Smooth muscle cell (in vitro differentiated cells): ENCODE measurements at regions not wholly inside any gene's neighbourhood (a gene's known extent, or its start where the extent isn't known, plus 50 kb on each side); places are given as distances from the start of the nearest gene placed in this dataset.

ENCODE experiments used
- DNase-seq: peaks from one replicate; lab custom pipeline; 2025; ENCODE audit not compliant: unreplicated experiment; lab: John Stamatoyannopoulos, UW
- H2AFZ ChIP-seq: fragments of 200-600 bp; sonication (generic); 2 replicates; pipeline ENCODE4 v1.6.0; 2016; ENCODE audit warnings: antibody characterized with exemption, low read depth, mild to moderate bottlenecking
- H3F3A ChIP-seq: fragments of 200-600 bp; sonication (generic); 2 replicates; pipeline ENCODE4 v1.6.0; 2017; ENCODE audit warnings: antibody characterized with exemption, low read depth
- H3K27ac ChIP-seq: fragments of 200-600 bp; sonication (generic); 2 replicates; pipeline ENCODE4 v1.5.1; 2016; ENCODE audit warnings: low read depth, mild to moderate bottlenecking
- H3K27me3 ChIP-seq: fragments of 200-600 bp; sonication (generic); 2 replicates; pipeline ENCODE4 v1.6.1; 2016; ENCODE audit warnings: low read depth, mild to moderate bottlenecking
- H3K36me3 ChIP-seq: fragments of 200-600 bp; sonication (generic); 2 replicates; pipeline ENCODE4 v1.5.1; 2016; ENCODE audit warnings: low read depth
- H3K4me1 ChIP-seq: fragments of 200-600 bp; sonication (generic); 2 replicates; pipeline ENCODE4 v1.5.1; 2016; ENCODE audit warnings: low read depth
- H3K4me2 ChIP-seq: fragments of 200-600 bp; sonication (generic); 2 replicates; pipeline ENCODE4 v1.6.0; 2016; ENCODE audit warnings: mild to moderate bottlenecking
- H3K4me3 ChIP-seq: fragments of 200-600 bp; sonication (generic); 2 replicates; pipeline ENCODE4 v1.5.1; 2016; ENCODE audit warnings: mild to moderate bottlenecking
- H3K79me2 ChIP-seq: fragments of 200-600 bp; sonication (generic); 2 replicates; pipeline ENCODE4 v1.6.0; 2016; ENCODE audit warnings: low read depth, mild to moderate bottlenecking
- H3K9ac ChIP-seq: fragments of 200-600 bp; sonication (generic); 2 replicates; pipeline ENCODE4 v1.6.0; 2016; ENCODE audit warnings: low read depth
- H3K9me3 ChIP-seq: fragments of 200-600 bp; sonication (generic); replicated peaks from 2 replicates; pipeline ENCODE4 v1.5.1; 2016; ENCODE audit warnings: low read depth
- H4K20me1 ChIP-seq: fragments of 200-600 bp; sonication (generic); 2 replicates; pipeline ENCODE4 v1.6.0; 2016; ENCODE audit warnings: low read depth
- WGBS: methylation state at CpG from one replicate; pipeline ENCODE4 v1.1.7; 2016; ENCODE audit warnings: low lambda C conversion rate; 5-methylcytosine and 5-hydroxymethylcytosine counted together
- TF ChIP-seq, protein P1 (sequence below): fragments of 200-600 bp; sonication (generic); IDR thresholded peaks from 2 replicates; pipeline ENCODE4 v1.5.1; 2017; ENCODE audit warnings: borderline replicate concordance, mild to moderate bottlenecking, antibody characterized with exemption; ENCODE audit not compliant: insufficient read depth, poor library complexity, severe bottlenecking

DNA sequence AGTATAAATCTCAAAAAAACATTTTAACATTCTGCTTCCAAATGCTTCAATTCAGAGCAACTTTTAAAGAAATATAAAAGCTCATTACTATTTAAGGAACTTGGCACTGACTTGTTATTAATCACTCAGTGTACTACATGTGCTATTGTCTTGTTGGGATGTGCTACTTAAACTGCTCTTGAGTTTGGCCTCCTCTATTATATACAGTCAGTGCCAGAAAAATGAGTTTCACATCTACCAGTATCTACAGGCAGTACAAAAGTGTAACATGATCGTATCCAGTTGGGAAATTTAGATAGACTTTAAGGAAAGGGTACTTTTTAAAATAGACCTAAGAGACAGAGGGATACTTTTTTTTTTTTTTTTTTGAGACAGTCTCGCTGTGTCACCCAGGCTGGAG lies 627.3 kb upstream of the SLC35B3 start:
- WGBS = 94% methylated on average over 2 of the region's 2 CpGs
- Histone ChIP-seq H3F3A (no peaks in the 10 kb centered on the region), H3K4me1 (no peaks in the 10 kb centered on the region), H3K9me3 (no peaks in the 10 kb centered on the region), H2AFZ (no peak overlapping the region), H3K4me2 (no peak overlapping the region), H3K27ac (no peak overlapping the region), H3K27me3 (no peaks in the 10 kb centered on the region), H4K20me1 (no peaks in the 10 kb centered on the region), H3K36me3 (no peaks in the 10 kb centered on the region), H3K9ac (no peak overlapping the region), H3K4me3 (no peak overlapping the region), H3K79me2 (no peaks in the 10 kb centered on the region)
- no peak for DNase-seq
- TF ChIP-seq, protein P1, sequence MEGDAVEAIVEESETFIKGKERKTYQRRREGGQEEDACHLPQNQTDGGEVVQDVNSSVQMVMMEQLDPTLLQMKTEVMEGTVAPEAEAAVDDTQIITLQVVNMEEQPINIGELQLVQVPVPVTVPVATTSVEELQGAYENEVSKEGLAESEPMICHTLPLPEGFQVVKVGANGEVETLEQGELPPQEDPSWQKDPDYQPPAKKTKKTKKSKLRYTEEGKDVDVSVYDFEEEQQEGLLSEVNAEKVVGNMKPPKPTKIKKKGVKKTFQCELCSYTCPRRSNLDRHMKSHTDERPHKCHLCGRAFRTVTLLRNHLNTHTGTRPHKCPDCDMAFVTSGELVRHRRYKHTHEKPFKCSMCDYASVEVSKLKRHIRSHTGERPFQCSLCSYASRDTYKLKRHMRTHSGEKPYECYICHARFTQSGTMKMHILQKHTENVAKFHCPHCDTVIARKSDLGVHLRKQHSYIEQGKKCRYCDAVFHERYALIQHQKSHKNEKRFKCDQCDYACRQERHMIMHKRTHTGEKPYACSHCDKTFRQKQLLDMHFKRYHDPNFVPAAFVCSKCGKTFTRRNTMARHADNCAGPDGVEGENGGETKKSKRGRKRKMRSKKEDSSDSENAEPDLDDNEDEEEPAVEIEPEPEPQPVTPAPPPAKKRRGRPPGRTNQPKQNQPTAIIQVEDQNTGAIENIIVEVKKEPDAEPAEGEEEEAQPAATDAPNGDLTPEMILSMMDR = no peak

- TF ChIP-seq, protein P1 = no peak
- H3K9ac ChIP-seq = no peak overlapping the region
- H3K36me3 ChIP-seq = no peaks in the 10 kb centered on the region
- no peak overlapping the region for H2AFZ ChIP-seq
- H3K4me3 ChIP-seq = no peak overlapping the region
- no peaks in the 10 kb centered on the region for H3K27me3 ChIP-seq
- DNase-seq = no peak
- H3K4me2 ChIP-seq = no peak overlapping the region
- H4K20me1 ChIP-seq = no peaks in the 10 kb centered on the region
- H3K27ac ChIP-seq = no peak overlapping the region
- no peaks in the 10 kb centered on the region for H3F3A ChIP-seq
- H3K4me1 ChIP-seq = no peaks in the 10 kb centered on the region
- 96% methylated on average over 2 of the region's 2 CpGs for WGBS
- no peaks in the 10 kb centered on the region for H3K79me2 ChIP-seq
- H3K9me3 ChIP-seq = no peaks in the 10 kb centered on the region
These were observed 622.6 kb upstream of the SLC35B3 start for GRCh38 chr6:9057937-9058336.

DNA sequence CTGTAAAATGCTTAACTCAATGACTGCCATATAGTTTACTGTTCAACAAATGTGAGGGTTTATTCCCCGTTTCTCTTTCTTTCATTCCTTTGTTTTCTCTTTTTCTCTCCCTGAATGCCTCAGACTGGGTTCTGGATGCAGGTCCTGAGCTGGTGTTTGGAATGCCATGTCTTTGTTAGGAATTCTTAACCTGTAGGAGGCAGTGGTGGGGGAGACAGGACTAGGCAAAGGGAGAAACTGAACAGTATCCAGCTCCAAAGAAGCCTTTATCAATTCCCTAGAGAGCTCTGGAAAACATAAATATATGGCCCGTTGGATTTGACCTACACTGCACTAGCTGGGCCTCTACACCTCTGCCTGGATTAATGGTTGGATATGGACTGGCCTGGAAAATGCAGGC lies 621.2 kb upstream of the SLC35B3 start:
- no peak for DNase-seq
- TF ChIP-seq, protein P1 = no peak
- WGBS = 83% methylated on average over 2 of the region's 2 CpGs
- Histone ChIP-seq H3K27me3 (no peaks in the 10 kb centered on the region), H3K79me2 (no peaks in the 10 kb centered on the region), H3K4me2 (no peak overlapping the region), H3K9me3 (no peaks in the 10 kb centered on the region), H4K20me1 (no peaks in the 10 kb centered on the region), H3F3A (no peaks in the 10 kb centered on the region), H3K4me3 (no peak overlapping the region), H3K4me1 (no peaks in the 10 kb centered on the region), H2AFZ (no peak overlapping the region), H3K36me3 (no peaks in the 10 kb centered on the region), H3K9ac (no peak overlapping the region), H3K27ac (no peak overlapping the region)

GRCh38 chr6:9044426-9044825 lies 609.1 kb upstream of the SLC35B3 start:
- no peaks in the 10 kb centered on the region for H4K20me1 ChIP-seq
- no peaks in the 10 kb centered on the region for H3K9me3 ChIP-seq
- TF ChIP-seq, protein P1 = no peak
- no peaks in the 10 kb centered on the region for H3K27me3 ChIP-seq
- no peaks in the 10 kb centered on the region for H3K4me1 ChIP-seq
- no peak overlapping the region for H2AFZ ChIP-seq
- DNase-seq = no peak
- H3K4me3 ChIP-seq = no peak overlapping the region
- no peak overlapping the region for H3K4me2 ChIP-seq
- no peak overlapping the region for H3K9ac ChIP-seq
- H3F3A ChIP-seq = no peaks in the 10 kb centered on the region
- no peaks in the 10 kb centered on the region for H3K79me2 ChIP-seq
- no peaks in the 10 kb centered on the region for H3K36me3 ChIP-seq
- H3K27ac ChIP-seq = no peak overlapping the region
- 99% methylated on average over 3 of the region's 3 CpGs for WGBS
